ENCODE measurements at regions not wholly inside any gene's neighbourhood (a gene's known extent, or its start where the extent isn't known, plus 50 kb on each side); places are given as distances from the start of the nearest gene placed in this dataset.
A peak's percentile ranks its signal among the peaks of the same experiment; 100 is the strongest.

- Histone ChIP-seq H3K4me3 (ENCODE audit: low read depth, low read length) (no peak overlapping the region), H3K36me3 (ENCODE audit: control insufficient read depth, insufficient read depth, low read length) (no peaks in the 10 kb centered on the region), H3K27me3 (ENCODE audit: control insufficient read depth, insufficient read depth, low read length) (no peaks in the 10 kb centered on the region)
- DNase-seq (ENCODE audit: low read depth) (peak; percentile 62), FAIRE-seq (no peak)
- no peak for TF ChIP-seq CTCF (IDR thresholded peaks at IDR 0.05; ENCODE audit: insufficient read depth, low read length, severe bottlenecking)
Measured at GRCh38 chr3:135516143-135516542, 449.4 kb upstream of the PPP2R3A start.

- FAIRE-seq (no peak), DNase-seq (ENCODE audit: low read depth) (no peak)
Measured at GRCh38 chr3:135528413-135529015, 437.0 kb upstream of the PPP2R3A start.

GRCh38 chr3:135532021-135532420 is 433.5 kb upstream of the PPP2R3A start:
- FAIRE-seq (no peak), DNase-seq (ENCODE audit: low read depth) (no peak)
- H3K27me3 ChIP-seq (ENCODE audit: control insufficient read depth, insufficient read depth, low read length), result no peaks in the 10 kb centered on the region
- TF ChIP-seq CTCF (IDR thresholded peaks at IDR 0.05; ENCODE audit: insufficient read depth, low read length, severe bottlenecking), result no peak
- H3K36me3 ChIP-seq (ENCODE audit: control insufficient read depth, insufficient read depth, low read length), result no peaks in the 10 kb centered on the region
- no peak overlapping the region for H3K4me3 ChIP-seq (ENCODE audit: low read depth, low read length)

More at GRCh38 chr3:135528413-135529015, 437.0 kb upstream of the PPP2R3A start:
- TF ChIP-seq CTCF (IDR thresholded peaks at IDR 0.05; ENCODE audit: insufficient read depth, low read length, severe bottlenecking), result no peak
- H3K36me3 ChIP-seq (ENCODE audit: control insufficient read depth, insufficient read depth, low read length), result no peaks in the 10 kb centered on the region
- no peak overlapping the region for H3K4me3 ChIP-seq (ENCODE audit: low read depth, low read length)
- H3K27me3 ChIP-seq (ENCODE audit: control insufficient read depth, insufficient read depth, low read length), result no peaks in the 10 kb centered on the region

- FAIRE-seq, result no peak
- no peak for DNase-seq (ENCODE audit: low read depth)
- Histone ChIP-seq H3K27me3 (ENCODE audit: control insufficient read depth, insufficient read depth, low read length) (no peaks in the 10 kb centered on the region), H3K4me3 (ENCODE audit: low read depth, low read length) (no peak overlapping the region), H3K36me3 (ENCODE audit: control insufficient read depth, insufficient read depth, low read length) (no peaks in the 10 kb centered on the region)
- TF ChIP-seq CTCF (IDR thresholded peaks at IDR 0.05; ENCODE audit: insufficient read depth, low read length, severe bottlenecking), result no peak
Measured at GRCh38 chr3:135538123-135538522, 427.4 kb upstream of the PPP2R3A start.

GRCh38 chr3:135539351-135539750 is 426.2 kb upstream of the PPP2R3A start:
- DNase-seq (ENCODE audit: low read depth), result no peak
- Histone ChIP-seq H3K27me3 (ENCODE audit: control insufficient read depth, insufficient read depth, low read length) (no peaks in the 10 kb centered on the region), H3K4me3 (ENCODE audit: low read depth, low read length) (no peak overlapping the region), H3K36me3 (ENCODE audit: control insufficient read depth, insufficient read depth, low read length) (no peaks in the 10 kb centered on the region)
- no peak for FAIRE-seq
- TF ChIP-seq CTCF (IDR thresholded peaks at IDR 0.05; ENCODE audit: insufficient read depth, low read length, severe bottlenecking), result no peak

GRCh38 chr3:135539854-135540253 is 425.7 kb upstream of the PPP2R3A start:
- no peak for DNase-seq (ENCODE audit: low read depth)
- no peak for TF ChIP-seq CTCF (IDR thresholded peaks at IDR 0.05; ENCODE audit: insufficient read depth, low read length, severe bottlenecking)
- no peak overlapping the region for H3K4me3 ChIP-seq (ENCODE audit: low read depth, low read length)
- H3K27me3 ChIP-seq (ENCODE audit: control insufficient read depth, insufficient read depth, low read length), result no peaks in the 10 kb centered on the region
- FAIRE-seq, result no peak
- H3K36me3 ChIP-seq (ENCODE audit: control insufficient read depth, insufficient read depth, low read length), result no peaks in the 10 kb centered on the region
